SK-N-SH treated with all-trans-retinoic acid at 6 μM for 48 hours (cell line): ENCODE measurements at regions not wholly inside any gene's neighbourhood (a gene's known extent, or its start where the extent isn't known, plus 50 kb on each side); places are given as distances from the start of the nearest gene placed in this dataset.

Experiments
- ATAC-seq: fragments of 200-7000 bp; cut with Tn5 transposase; 3 replicates; pipeline ENCODE4 v1.9.1; 2020; ENCODE audit warnings: mild to moderate bottlenecking, moderate library complexity
- ARNTL ChIP-seq: fragments of 450-650 bp; formaldehyde crosslinking; IDR thresholded peaks from 2 replicates; pipeline ENCODE4 v1.5.0; 2020; ENCODE audit warnings: low read depth, mild to moderate bottlenecking, moderate library complexity, borderline replicate concordance
- BACH2 ChIP-seq: fragments of 250-450 bp; sonication (Bioruptor Pico); IDR thresholded peaks from 2 replicates; pipeline ENCODE4 v1.9.0; 2021; ENCODE audit warnings: mild to moderate bottlenecking, borderline replicate concordance
- CSDC2 ChIP-seq: fragments of 250-450 bp; sonication (Bioruptor Pico); IDR thresholded peaks from 2 replicates; pipeline ENCODE4 v1.5.0; 2020; ENCODE audit warnings: mild to moderate bottlenecking, moderate library complexity
- ESRRG ChIP-seq: fragments of 250-450 bp; sonication (Bioruptor Pico); IDR thresholded peaks from 2 replicates; pipeline ENCODE4 v1.6.1; 2021; ENCODE audit warnings: mild to moderate bottlenecking
- GLIS3 ChIP-seq: fragments of 250-450 bp; sonication (Bioruptor Pico); IDR thresholded peaks from 2 replicates; pipeline ENCODE4 v1.5.0; 2020; ENCODE audit warnings: mild to moderate bottlenecking, moderate library complexity
- ISL1 ChIP-seq: fragments of 250-450 bp; sonication (Bioruptor Pico); IDR thresholded peaks from 2 replicates; pipeline ENCODE4 v2.1.2; 2022; ENCODE audit warnings: mild to moderate bottlenecking, moderate library complexity
- OSR1 ChIP-seq: fragments of 250-450 bp; sonication (Bioruptor Pico); IDR thresholded peaks from 2 replicates; pipeline ENCODE4 v1.8.0; 2022; ENCODE audit warnings: moderate library complexity, mild to moderate bottlenecking, inconsistent platforms
- PPARA ChIP-seq: fragments of 250-450 bp; sonication (Bioruptor Pico); IDR thresholded peaks from 2 replicates; pipeline ENCODE4 v1.5.0; 2020; ENCODE audit warnings: mild to moderate bottlenecking, borderline replicate concordance
- RARB ChIP-seq: fragments of 250-450 bp; sonication (Bioruptor Pico); IDR thresholded peaks from 2 replicates; pipeline ENCODE4 v1.8.0; 2021; ENCODE audit warnings: mild to moderate bottlenecking, moderate library complexity
- SNAI2 ChIP-seq: fragments of 250-450 bp; sonication (Bioruptor Pico); IDR thresholded peaks from 2 replicates; pipeline ENCODE4 v1.5.0; 2020; ENCODE audit warnings: mild to moderate bottlenecking, moderate library complexity
- TCF4 ChIP-seq: fragments of 250-450 bp; sonication (Bioruptor Pico); IDR thresholded peaks from 2 replicates; pipeline ENCODE4 v1.8.0; 2021; ENCODE audit warnings: mild to moderate bottlenecking, moderate library complexity, borderline replicate concordance
- TOX ChIP-seq: fragments of 250-450 bp; sonication (Bioruptor Pico); IDR thresholded peaks from 2 replicates; pipeline ENCODE4 v1.8.0; 2021; ENCODE audit warnings: mild to moderate bottlenecking, moderate library complexity, borderline replicate concordance
- ZC3H10 ChIP-seq: fragments of 250-450 bp; sonication (Bioruptor Pico); IDR thresholded peaks from 2 replicates; pipeline ENCODE4 v1.5.1; 2021; ENCODE audit warnings: mild to moderate bottlenecking, moderate library complexity
- ZFP3 ChIP-seq: fragments of 250-450 bp; sonication (Bioruptor Pico); IDR thresholded peaks from 2 replicates; pipeline ENCODE4 v1.5.0; 2020; ENCODE audit warnings: mild to moderate bottlenecking, moderate library complexity
- ZFP30 ChIP-seq: fragments of 450-650 bp; formaldehyde crosslinking; IDR thresholded peaks from 2 replicates; pipeline ENCODE4 v1.5.0; 2022; ENCODE audit warnings: mild to moderate bottlenecking, moderate library complexity
- ZNF565 ChIP-seq: fragments of 450-650 bp; formaldehyde crosslinking; conservative IDR thresholded peaks from 2 replicates; pipeline ENCODE4 v1.5.0; 2020; ENCODE audit warnings: low read depth, mild to moderate bottlenecking, moderate library complexity
- ZNF70 ChIP-seq: fragments of 450-650 bp; formaldehyde crosslinking; IDR thresholded peaks from 2 replicates; pipeline ENCODE4 v1.5.0; 2020; ENCODE audit warnings: mild to moderate bottlenecking, moderate library complexity
- ZNF8 ChIP-seq: fragments of 450-650 bp; formaldehyde crosslinking; IDR thresholded peaks from 2 replicates; pipeline ENCODE4 v1.5.0; 2020; ENCODE audit warnings: mild to moderate bottlenecking, moderate library complexity
- TF ChIP-seq, protein P1 (sequence below): fragments of 250-450 bp; sonication (Bioruptor Pico); IDR thresholded peaks from 2 replicates; pipeline ENCODE4 v1.5.1; 2020; ENCODE audit warnings: low read depth, mild to moderate bottlenecking, moderate library complexity
- TF ChIP-seq, protein P2 (sequence below): fragments of 250-450 bp; sonication (Bioruptor Pico); IDR thresholded peaks from 2 replicates; pipeline ENCODE4 v1.5.0; 2020; ENCODE audit warnings: mild to moderate bottlenecking, moderate library complexity
- TF ChIP-seq, protein P3 (sequence below): fragments of 250-450 bp; sonication (Bioruptor Pico); IDR thresholded peaks from 2 replicates; pipeline ENCODE4 v1.5.1; 2021; ENCODE audit warnings: mild to moderate bottlenecking, moderate library complexity
- TF ChIP-seq, protein P4 (sequence below): fragments of 250-450 bp; sonication (Bioruptor Pico); IDR thresholded peaks from 2 replicates; pipeline ENCODE4 v1.8.0; 2021; ENCODE audit warnings: low read depth, mild to moderate bottlenecking, moderate library complexity, borderline replicate concordance

DNA sequence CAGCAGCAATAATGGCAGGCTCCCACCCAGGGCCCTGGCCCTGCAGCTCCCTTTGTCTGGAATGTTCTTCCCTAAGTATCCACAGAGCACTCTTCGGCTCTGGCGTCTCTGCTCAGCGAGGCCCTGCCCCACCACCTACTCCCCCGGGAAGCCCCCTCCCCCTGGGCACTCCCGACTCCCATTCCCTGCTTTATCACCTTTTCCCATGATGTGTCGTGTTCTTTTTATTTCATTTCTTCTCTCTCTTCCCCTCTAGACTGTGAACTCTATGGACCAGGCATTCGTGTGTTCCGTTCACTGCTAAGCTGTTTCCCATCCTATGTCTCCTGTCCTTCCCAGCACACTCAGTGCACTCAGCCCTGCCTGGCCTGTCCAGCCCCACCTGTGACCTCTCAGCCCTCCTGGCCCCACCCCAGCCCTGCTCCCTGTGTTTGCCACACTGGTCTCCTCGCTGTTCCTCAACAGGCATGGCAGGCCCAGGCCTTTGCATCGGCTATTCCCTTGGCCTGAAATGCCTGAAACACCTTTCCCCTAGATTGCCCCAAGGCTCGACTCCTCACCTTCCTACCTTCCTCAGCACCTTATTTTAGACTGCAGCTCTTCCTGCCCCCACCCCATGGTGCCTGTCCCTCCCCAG, 107.4 kb downstream of the TPRA1 start:
- ATAC-seq: no peak
- no peak for TF ChIP-seq SNAI2
- TF ChIP-seq TOX (CRISPR knock-in tag): no peak
- TF ChIP-seq CSDC2: no peak
- TF ChIP-seq OSR1 (CRISPR knock-in tag): no peak
- TF ChIP-seq ZNF565: no peak
- TF ChIP-seq ZFP30 (CRISPR knock-in tag): no peak
- no peak for TF ChIP-seq ZNF8 (CRISPR knock-in tag)
- TF ChIP-seq, protein P1, sequence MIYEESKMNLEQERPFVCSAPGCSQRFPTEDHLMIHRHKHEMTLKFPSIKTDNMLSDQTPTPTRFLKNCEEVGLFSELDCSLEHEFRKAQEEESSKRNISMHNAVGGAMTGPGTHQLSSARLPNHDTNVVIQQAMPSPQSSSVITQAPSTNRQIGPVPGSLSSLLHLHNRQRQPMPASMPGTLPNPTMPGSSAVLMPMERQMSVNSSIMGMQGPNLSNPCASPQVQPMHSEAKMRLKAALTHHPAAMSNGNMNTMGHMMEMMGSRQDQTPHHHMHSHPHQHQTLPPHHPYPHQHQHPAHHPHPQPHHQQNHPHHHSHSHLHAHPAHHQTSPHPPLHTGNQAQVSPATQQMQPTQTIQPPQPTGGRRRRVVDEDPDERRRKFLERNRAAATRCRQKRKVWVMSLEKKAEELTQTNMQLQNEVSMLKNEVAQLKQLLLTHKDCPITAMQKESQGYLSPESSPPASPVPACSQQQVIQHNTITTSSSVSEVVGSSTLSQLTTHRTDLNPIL (CRISPR knock-in tag): no peak
- TF ChIP-seq ISL1 (CRISPR knock-in tag): no peak
- TF ChIP-seq ZNF70 (CRISPR knock-in tag): no peak
- TF ChIP-seq TCF4 (CRISPR knock-in tag): no peak
- no peak for TF ChIP-seq ESRRG
- no peak for TF ChIP-seq ARNTL (CRISPR knock-in tag)
- TF ChIP-seq ZC3H10 (CRISPR knock-in tag): no peak

DNA sequence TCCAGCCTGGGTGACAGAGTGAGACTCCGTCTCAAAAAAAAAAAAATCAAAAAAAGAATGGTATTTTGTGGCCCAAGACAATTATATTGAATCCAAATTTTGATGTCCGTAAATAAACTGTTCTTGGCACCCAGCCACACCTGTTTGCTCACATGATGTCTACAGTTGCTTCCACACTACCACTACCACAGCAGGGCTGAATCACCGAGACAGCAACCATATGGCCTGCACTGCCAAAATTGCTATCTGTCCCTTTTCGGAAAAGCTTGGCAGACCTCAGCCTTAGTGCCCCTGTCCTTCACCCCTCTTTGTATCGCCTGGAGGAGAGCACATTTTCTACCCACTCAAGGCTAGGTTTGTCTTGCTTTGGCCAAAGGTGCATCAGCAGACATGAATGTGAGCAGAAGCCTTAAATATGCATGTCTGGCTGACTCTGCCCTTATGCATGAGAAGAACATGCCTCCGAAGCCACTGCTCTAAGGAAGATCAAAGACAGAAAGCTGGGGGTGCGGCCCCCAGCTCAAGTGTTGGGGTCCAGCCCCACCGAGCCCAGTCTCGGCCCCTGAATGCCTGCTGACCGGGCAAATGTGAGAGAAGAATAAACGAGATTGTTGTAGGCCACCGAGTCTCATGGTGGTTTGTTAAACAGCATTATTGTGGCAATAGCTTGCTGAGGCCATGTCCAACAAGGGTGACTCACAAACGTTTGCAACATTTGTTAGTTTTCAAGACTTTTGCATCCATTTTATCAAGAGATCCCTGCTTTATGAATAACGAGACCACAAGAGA, 108.1 kb downstream of the TPRA1 start:
- ATAC-seq: no peak
- TF ChIP-seq RARB (no peak), BACH2 (CRISPR knock-in tag) (no peak), ZNF70 (CRISPR knock-in tag) (no peak), ZC3H10 (CRISPR knock-in tag) (no peak), PPARA (no peak), ZNF8 (CRISPR knock-in tag) (no peak), ZFP3 (CRISPR knock-in tag) (no peak), SNAI2 (no peak), ZFP30 (CRISPR knock-in tag) (no peak), ISL1 (CRISPR knock-in tag) (no peak), ESRRG (no peak), GLIS3 (CRISPR knock-in tag) (no peak), TOX (CRISPR knock-in tag) (no peak), ZNF565 (no peak), OSR1 (CRISPR knock-in tag) (no peak)
- TF ChIP-seq, protein P2, sequence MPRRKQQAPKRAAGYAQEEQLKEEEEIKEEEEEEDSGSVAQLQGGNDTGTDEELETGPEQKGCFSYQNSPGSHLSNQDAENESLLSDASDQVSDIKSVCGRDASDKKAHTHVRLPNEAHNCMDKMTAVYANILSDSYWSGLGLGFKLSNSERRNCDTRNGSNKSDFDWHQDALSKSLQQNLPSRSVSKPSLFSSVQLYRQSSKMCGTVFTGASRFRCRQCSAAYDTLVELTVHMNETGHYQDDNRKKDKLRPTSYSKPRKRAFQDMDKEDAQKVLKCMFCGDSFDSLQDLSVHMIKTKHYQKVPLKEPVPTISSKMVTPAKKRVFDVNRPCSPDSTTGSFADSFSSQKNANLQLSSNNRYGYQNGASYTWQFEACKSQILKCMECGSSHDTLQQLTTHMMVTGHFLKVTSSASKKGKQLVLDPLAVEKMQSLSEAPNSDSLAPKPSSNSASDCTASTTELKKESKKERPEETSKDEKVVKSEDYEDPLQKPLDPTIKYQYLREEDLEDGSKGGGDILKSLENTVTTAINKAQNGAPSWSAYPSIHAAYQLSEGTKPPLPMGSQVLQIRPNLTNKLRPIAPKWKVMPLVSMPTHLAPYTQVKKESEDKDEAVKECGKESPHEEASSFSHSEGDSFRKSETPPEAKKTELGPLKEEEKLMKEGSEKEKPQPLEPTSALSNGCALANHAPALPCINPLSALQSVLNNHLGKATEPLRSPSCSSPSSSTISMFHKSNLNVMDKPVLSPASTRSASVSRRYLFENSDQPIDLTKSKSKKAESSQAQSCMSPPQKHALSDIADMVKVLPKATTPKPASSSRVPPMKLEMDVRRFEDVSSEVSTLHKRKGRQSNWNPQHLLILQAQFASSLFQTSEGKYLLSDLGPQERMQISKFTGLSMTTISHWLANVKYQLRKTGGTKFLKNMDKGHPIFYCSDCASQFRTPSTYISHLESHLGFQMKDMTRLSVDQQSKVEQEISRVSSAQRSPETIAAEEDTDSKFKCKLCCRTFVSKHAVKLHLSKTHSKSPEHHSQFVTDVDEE: no peak
- TF ChIP-seq, protein P3, sequence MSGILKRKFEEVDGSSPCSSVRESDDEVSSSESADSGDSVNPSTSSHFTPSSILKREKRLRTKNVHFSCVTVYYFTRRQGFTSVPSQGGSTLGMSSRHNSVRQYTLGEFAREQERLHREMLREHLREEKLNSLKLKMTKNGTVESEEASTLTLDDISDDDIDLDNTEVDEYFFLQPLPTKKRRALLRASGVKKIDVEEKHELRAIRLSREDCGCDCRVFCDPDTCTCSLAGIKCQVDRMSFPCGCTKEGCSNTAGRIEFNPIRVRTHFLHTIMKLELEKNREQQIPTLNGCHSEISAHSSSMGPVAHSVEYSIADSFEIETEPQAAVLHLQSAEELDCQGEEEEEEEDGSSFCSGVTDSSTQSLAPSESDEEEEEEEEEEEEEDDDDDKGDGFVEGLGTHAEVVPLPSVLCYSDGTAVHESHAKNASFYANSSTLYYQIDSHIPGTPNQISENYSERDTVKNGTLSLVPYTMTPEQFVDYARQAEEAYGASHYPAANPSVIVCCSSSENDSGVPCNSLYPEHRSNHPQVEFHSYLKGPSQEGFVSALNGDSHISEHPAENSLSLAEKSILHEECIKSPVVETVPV (CRISPR knock-in tag): no peak

DNA sequence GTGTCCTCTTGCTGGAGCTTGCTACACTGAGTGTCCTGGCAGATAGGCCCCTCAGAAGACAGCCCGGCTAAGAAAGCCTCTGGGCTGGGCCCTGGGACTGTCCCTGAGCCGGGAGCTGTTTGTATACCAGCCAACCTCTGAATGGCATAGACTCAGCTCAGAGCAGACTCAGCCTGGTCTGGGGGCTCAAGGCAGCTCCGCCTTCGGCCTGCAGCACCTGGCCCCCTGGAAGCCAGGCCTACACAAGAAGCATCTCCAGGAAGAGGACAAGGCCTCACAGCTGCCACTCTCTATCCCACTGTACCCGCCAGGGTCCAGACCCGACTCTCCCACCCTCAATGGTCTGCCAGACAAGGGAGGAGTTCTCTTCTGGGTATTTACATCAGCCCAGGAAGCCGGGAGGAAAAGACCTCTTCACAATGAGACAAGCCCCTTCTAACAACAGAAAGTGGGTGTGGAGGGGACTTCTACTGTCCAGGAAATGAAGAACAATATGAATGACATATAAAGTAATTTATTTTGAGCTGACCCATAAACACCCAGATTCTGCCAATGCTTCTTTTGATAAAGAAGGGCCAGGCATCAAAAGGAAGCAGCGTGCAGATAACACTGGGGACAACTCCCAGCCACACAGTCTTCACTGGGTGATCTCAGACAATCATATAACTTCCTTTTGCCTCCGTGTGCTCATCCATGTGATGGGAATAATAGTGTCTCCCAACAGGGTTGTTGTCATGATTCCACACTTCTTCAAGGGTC, 110.2 kb downstream of the TPRA1 start:
- no peak for ATAC-seq
- no peak for TF ChIP-seq BACH2 (CRISPR knock-in tag)
- TF ChIP-seq ESRRG: no peak
- TF ChIP-seq TOX (CRISPR knock-in tag): no peak
- TF ChIP-seq, protein P4, sequence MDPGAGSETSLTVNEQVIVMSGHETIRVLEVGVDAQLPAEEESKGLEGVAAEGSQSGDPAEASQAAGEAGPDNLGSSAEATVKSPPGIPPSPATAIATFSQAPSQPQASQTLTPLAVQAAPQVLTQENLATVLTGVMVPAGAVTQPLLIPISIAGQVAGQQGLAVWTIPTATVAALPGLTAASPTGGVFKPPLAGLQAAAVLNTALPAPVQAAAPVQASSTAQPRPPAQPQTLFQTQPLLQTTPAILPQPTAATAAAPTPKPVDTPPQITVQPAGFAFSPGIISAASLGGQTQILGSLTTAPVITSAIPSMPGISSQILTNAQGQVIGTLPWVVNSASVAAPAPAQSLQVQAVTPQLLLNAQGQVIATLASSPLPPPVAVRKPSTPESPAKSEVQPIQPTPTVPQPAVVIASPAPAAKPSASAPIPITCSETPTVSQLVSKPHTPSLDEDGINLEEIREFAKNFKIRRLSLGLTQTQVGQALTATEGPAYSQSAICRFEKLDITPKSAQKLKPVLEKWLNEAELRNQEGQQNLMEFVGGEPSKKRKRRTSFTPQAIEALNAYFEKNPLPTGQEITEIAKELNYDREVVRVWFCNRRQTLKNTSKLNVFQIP (CRISPR knock-in tag): no peak
